Fibroblast of skin of right biceps (primary cell): ENCODE measurements at regions not wholly inside any gene's neighbourhood (a gene's known extent, or its start where the extent isn't known, plus 50 kb on each side); places are given as distances from the start of the nearest gene placed in this dataset.
"Not testable (repeated sequence)": the region's sequence is repeated elsewhere in the genome, so short reads cannot be mapped to it uniquely, and the experiment has no call there.

Experiments used
- DNase-seq: peaks from one replicate; pipeline ENCODE4 v3.0.0-alpha.2; 2013

- DNase-seq = no peak
Observed at GRCh38 chr2:877747-878146, 72.9 kb upstream of the SNTG2 start.

- DNase-seq = no peak
Observed at GRCh38 chr2:875687-876615, 74.7 kb upstream of the SNTG2 start.

DNA sequence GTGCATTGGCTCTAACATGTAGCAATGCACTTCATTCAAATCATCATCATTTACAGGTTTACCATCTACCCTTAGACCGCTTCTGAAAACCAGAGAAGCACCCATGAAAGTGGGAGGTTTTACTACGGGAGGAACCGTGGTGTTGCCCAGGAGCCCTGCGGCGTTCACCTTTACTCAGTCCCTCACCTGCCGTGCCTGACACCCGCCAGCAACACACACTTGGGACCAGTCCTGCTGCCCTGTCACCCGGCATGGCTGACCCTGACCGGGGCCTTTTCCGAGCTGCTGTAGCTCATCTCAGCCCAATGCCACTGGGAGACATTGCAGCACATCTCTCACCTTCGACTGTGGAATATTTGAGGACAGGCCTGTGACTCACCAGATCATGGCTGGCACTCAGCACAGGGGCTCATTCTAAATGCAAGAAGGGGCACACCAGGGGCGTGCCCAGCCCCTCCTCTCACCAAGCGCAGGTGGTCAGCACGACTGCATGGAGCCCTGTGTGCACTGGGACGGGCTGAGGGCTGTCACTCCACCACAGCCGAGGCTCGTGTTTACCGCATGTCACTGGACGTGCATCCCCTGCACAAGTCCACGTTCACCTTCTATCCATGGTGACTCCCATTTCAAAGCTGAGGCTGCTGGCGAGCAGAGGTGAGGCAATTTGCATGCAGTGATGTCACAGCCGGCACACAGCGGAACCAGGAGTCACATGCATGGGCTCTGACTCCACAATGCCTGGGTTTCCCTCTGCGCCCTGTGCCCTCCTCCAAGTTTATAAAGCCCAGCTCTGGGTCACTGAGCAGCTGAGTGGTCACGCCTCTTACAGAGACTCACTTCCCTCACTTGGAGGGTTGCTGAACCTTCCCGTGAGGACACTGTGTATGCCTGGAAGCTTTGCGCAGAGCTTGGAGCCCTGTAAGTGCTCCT lies 76.7 kb upstream of the SNTG2 start:
- no peak for DNase-seq

- no peak for DNase-seq
Observed at GRCh38 chr2:873027-873426, 77.6 kb upstream of the SNTG2 start.

GRCh38 chr2:871926-872680 lies 78.5 kb upstream of the SNTG2 start:
- DNase-seq = no peak

DNA sequence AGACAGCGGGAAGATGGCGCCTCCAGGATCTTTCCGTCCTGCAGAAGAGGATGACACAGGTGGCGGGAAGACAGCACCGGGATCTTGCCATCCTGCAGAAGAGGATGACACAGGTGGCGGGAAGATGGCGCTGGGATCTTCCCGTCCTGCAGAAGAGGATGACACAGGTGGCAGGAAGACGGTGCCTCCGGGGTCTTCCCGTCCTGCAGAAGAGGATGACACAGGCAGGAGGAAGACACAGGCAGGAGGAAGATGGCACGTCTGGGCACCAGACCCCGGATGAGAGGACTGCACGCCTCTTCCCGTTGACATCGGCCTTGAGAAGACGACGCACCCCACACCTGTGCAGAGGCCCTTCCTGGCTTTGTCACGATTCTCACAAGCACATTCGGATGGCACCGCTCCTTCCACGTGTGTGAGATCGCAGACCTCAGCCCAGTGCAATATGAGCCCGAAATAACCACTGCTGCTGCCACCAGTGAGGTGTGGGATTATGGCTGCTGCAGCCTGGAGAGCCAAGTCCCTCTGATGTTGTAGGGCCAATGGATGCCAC lies 79.4 kb upstream of the SNTG2 start:
- DNase-seq = no peak

DNA sequence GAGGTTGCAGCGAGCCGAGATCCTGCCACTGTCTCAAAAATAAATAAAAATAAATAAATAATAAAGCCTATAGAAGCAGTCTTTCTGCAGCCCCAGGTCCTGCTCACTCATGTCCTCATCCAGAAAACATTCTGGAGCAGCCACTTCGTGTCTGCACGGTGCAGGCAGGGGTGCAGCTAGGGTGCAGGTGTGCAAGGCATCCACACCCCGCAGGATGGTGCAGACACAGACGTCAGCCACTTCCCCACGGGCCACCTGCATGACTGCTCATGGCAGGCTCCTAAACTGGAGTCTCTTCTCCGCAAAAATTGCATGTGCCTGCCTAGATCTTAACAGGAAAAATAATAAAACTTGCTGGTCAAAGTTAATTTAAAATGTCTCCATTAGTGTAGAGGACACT lies 80.2 kb upstream of the SNTG2 start:
- DNase-seq = no peak

GRCh38 chr2:869894-870293 lies 80.8 kb upstream of the SNTG2 start:
- DNase-seq = no peak

DNA sequence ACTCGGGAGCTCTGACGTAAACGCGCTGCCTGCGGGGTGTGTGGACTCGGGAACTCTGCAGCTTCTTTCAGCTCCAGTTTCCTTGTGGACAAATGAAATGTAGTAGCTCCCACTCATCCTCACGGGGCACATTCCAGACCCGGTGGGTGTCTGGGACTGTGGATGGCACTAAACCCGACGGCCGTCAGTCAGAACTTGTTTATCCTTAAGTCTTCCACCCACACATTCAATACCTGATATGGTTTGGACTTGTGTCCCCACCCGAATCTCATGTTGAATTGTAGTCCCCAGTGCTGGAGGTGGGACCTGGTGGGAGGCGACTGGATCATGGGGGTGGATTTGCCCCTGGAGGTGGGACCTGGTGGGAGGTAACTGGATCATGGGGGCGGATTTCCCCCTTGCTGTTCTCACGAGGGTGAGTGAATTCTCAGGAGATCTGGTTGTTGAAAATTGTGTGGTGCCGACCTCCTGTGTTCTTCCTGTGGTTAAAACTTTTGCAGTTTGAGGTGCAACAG lies 81.2 kb upstream of the SNTG2 start:
- no peak for DNase-seq

- not testable (repeated sequence) for DNase-seq
Observed at GRCh38 chr2:868857-869256, 81.8 kb upstream of the SNTG2 start.

DNA sequence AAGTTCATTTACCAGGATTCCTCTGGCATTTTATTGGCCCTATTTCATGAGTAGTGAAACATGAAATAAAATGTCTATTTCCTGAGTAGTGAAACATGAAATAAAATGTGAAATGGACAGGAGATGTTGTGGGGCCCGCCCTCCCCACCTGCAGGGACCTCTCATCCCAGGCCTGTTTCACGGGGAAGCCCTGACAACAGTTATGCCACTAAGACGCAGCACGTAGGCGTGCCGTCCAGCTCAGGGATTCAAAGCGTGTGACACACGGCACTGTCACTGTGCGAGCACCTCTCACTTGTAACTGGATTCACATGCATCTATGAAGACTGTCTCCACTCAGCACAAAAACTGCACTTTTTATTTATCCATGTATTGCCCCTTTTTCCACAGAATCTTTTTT lies 83.4 kb upstream of the SNTG2 start:
- DNase-seq = no peak

DNA sequence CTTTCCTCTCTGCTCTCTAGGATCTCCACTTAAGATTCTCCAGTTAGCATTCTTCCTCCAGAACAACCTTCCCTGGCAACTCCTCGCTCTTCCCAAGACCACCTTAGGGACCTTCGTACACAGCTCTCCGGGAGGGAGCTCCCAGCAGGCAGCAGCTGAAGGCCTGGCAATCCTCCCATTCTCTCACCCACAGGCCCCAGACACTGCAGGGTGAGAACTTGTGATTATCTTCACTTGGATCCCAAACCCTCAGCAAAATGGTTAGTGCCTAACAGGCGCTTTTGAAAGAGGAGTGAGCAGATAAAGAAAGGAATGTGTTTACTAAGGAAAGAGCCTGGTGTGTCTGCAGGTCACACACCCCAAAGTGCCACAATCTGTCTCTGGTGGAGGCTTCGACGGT lies 83.8 kb upstream of the SNTG2 start:
- no peak for DNase-seq

DNA sequence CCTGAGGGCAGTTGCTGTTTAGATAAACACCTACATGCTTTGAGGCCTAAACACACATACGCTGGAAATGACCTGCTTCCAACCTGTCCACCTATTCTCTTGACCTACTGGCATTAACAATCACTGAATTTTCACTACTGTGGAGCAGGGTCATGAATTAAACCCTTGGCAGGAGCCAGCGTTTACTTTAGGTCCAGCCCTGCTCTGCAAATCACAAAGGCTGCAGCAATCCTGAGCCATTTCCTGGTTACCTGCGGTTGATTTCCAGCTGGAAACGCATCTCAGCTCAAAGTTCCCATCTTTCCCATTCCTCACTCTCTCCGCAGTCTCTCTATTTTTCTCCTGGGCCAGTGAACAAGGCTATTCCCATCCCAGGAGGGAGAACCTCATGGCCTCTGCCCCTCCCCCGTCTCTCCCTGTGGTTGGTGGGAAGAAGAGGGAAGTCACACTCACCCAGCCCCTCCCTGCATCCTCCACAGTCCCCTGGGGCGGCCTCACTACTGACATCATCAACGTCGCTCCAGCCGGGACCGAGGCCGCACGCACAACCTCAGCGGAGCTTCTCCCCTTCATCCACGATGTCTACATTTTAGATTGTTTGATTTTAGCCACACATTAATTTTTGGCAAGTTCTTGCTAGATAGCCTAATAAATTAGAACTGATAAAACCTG lies 84.5 kb upstream of the SNTG2 start:
- DNase-seq = no peak

- no peak for DNase-seq
Observed at GRCh38 chr2:864501-865106, 86.0 kb upstream of the SNTG2 start.

DNA sequence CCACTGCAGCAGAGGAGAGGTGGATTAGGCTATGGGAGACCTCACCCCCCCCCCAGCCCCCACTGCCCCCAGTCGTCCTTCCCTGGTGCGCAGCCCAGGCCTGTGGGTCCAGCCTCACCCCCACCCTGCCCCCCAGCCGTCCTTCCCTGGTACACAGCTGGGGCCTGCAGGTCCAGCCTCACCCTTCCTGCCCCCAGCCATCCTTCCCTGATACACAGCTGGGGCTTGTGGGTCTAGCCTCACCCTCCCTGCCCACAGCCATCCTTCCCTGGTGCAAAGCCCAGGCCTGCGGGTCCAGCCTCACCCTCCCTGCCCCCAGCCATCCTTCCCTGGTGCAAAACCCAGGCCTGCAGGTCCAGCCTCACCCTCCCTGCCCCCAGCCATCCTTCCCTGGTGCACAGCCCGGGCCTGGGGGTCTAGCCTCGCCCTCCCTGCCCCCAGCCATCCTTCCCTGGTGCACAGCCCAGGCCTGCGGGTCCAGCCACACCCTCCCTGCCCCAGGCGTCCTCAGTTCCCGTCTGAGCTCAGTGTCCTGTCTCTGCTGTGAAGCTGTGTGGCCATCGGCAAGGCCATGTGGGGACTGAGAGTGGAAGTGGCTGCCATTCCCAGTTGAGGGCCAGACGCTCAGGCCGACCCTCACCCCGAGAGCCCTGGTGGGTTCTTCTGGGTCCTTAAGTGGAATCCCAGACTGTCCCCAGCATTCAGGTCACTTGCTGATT lies 86.8 kb upstream of the SNTG2 start:
- DNase-seq = no peak

- no peak for DNase-seq
Observed at GRCh38 chr2:862731-863466, 87.8 kb upstream of the SNTG2 start.

DNA sequence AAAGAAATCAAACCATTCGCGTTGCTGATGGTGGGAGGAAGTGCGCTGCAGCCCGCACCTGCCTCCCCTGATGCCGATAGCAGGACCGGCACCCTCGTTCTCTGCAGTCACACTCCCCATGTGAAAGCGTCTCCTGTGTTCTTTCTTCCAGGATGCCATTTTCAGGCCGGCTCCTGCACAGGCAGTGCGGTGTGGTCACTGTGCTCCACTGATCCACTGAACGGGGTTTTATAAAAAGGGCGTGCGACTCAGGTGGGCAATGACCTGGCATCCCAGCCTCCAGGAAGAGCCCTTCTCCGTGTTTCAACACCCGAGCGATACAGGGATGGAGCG lies 88.3 kb upstream of the SNTG2 start:
- no peak for DNase-seq

- no peak for DNase-seq
Observed at GRCh38 chr2:861655-862354, 88.8 kb upstream of the SNTG2 start.

GRCh38 chr2:860259-860855 lies 90.3 kb upstream of the SNTG2 start:
- no peak for DNase-seq
